Astrocyte of the hippocampus (primary cell): ENCODE measurements at regions not wholly inside any gene's neighbourhood (a gene's known extent, or its start where the extent isn't known, plus 50 kb on each side); places are given as distances from the start of the nearest gene placed in this dataset.

Experiments
- DNase-seq: peaks from one replicate; pipeline ENCODE4 v3.0.0; 2011; ENCODE audit warnings: low read depth, low spot score

DNA sequence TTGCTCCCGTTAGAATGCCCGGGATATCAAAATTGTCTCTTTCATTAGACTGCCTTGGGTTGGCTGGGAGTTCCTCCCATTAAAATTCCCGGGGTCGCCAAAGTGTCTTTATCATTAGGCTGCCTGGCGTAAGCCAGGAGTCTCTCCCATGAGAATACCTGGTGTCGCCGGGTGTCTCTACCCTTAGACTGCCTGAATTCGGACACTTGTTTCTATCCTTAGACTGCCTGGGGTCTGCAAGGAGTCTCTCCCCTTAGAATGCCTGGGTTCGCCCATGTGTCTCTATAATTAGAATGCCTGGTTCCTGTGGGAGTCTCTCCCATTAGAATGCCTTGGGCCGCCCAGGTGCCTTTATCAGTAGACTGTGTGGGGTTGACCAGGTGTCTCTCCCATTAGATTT is 1538.2 kb downstream of the UQCRFS1 start:
- DNase-seq = no peak

GRCh38 chr19:27673986-27674385 is 1539.0 kb downstream of the UQCRFS1 start:
- DNase-seq = no peak

- no peak for DNase-seq
These were observed 1540.5 kb downstream of the UQCRFS1 start for GRCh38 chr19:27672309-27673047.

- DNase-seq = no peak
These were observed 1541.1 kb downstream of the UQCRFS1 start for GRCh38 chr19:27671876-27672275.

DNA sequence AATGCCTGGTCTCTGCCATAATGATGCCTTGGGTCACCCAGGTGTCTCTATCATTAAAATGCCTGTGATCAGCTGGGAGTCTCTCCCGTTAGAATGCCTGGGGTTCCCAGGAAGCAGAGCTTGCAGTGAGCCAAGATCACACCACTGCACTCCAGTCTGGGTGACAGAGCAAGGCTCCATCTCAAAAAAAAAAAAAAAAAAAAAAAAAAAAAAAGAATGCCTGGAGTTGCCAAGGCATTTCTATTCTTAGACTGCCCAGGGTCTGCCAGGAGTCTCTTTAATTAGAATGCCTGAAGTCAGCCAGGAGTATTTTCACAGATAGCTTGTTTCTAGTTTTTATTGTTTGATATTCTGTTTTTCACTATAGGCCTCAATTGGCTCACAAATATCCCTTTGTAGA is 1552.5 kb downstream of the UQCRFS1 start:
- no peak for DNase-seq

DNA sequence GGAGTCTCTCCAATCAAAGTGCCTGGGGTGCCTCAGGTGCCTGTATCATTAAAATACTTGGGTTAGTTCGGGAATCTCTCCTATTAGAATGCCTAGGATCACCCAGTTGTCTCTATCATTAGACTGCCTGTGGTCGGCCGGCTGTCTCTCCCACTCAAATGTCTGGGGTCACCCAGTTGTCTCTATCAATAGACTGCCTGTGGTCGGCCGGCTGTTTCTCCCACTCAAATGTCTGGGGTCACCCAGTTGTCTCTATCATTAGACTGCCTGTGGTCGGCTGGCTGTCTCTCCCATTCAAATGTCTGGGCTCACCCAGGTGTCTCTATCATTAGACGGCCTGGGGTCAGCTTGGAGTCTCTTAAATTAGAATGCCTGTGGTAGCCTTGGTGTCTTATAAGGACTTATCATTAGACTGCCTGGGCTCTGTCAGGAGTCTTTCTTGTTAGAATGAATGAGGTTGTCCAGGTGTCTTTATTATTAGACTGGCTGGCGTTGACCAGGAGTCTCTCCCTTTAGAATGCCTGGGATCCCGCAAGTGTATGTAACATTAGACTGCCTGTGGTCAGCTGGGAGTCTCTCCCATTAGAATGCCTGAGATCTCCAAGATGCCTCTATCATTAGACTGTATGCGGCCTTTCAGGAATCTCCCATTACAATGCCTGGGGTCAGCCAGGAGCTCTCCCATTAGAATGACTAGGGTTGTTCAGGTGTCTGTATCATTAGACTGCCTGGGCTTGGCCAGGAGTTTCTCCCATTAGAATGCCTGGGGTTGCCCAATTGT is 1555.5 kb downstream of the UQCRFS1 start:
- no peak for DNase-seq

DNA sequence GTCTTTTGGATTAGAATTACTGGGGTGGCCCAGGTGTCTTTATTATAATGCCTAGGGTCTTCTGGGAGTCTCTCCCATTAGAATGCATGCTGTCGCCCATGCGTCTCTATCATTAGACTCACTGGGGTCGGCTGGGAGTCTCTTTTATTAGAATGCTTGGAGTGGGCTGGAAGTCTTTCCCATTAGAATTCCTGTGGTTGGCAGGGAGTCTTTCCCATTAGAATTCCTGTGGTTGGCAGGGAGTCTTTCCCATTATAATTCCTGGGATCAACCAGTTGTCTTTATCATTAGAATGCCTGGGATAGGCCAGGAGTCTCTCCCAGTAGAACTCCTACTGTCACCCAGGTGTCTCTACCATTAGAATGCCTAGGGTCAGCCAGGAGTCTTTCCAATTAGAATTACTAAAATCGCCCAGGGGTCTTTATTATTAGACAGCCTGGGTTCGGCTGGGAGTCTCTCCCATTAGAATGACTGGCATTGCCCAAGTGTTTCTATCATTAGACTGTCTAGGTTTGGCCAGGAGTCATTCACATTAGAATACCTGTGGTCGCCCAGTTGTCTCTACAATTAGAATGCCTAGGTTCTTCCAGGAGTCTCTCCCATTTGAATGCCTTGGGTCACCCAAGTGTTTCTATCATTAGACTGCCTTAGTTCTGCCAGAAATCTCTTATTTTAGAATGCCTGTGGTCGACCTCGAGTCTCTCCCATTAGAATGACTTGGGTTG is 1558.5 kb downstream of the UQCRFS1 start:
- no peak for DNase-seq

DNA sequence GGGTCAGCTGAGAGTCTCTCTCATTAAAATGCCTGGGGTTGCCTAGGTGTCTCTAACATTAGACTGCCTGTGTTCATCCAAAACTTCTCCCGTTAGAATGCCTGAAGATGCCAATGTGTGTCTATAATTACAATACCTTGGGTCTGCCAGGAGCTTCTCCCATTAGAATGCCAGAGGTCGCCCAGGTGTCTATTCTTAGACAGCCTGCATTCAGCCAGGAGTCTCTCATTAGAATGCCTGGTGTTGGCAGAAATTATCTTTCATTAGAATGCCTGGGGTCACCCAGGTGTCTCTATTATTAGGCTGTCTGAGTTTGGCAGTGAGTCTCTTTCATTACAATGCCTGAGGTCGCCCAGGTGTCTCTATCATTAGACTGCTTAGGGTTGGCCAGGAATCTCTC is 1560.2 kb downstream of the UQCRFS1 start:
- DNase-seq = no peak

DNA sequence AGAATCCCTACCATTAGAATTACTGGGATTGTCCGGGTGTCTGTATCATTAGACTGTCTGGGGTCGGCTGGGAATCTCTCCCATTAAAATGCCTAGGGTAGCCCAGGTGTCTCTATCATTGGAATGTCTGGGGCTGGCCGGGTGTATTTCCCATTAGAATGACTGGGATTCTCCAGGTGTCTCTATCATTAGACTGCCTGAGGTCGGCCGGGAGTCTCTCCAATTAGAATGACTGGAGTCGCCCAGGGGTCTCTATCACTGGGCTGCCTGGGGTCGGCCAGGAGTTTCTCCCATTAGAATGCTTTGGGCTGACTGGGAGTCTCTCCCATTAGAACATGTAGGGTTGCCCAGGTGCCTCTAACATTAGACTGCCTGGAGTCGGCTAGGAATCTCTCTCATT is 1560.7 kb downstream of the UQCRFS1 start:
- no peak for DNase-seq

GRCh38 chr19:27647423-27647822 is 1565.5 kb downstream of the UQCRFS1 start:
- no peak for DNase-seq

GRCh38 chr19:27635401-27635800 is 1577.5 kb downstream of the UQCRFS1 start:
- no peak for DNase-seq

DNA sequence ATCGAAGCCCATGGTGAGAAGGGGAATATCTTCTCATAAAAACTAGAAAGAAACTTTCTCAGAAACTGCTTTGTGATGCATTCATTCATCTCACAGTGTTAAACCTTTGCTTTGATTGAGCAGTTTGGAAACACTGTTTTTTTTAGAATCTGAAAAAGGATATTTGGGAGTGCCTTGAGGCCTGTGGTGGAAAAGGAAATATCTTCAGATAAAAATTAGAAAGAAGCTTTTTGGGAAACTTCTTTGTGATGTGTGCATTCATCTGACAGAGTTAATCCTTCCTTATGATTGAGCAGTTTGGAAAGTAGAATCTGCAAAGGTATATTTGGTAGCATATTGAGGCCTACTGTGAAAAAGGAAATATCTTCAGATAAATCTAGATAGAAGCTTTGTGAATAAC is 1594.9 kb downstream of the UQCRFS1 start:
- DNase-seq = no peak

DNA sequence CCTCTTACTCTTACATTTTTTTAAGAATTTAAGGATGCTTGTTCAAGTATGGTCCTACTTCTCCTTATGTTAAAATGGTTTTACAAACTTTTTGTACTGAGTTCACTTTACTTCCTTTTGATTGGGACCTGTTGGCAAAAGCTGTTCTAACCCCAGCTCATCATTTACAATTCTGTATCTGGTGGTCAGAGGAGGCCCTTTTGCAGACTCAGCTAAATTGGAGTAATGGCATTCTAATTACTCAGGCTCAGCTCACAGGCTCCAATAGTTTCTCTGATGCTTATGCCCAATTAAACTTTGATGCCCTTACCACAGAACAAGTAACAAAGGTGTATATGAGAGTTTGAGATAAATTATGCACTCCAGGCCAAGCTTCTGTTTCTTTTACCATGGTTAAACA is 1632.0 kb downstream of the UQCRFS1 start:
- no peak for DNase-seq
